OCI-LY1 (cell line): ENCODE measurements at regions not wholly inside any gene's neighbourhood (a gene's known extent, or its start where the extent isn't known, plus 50 kb on each side); places are given as distances from the start of the nearest gene placed in this dataset.

Experiments
- H2AFZ ChIP-seq: fragments of 200-600 bp; sonication (generic), shearing (Covaris generic); 2 replicates; pipeline ENCODE4 v1.6.0; 2014; ENCODE audit warnings: antibody characterized with exemption, mild to moderate bottlenecking, low read length
- H3F3A ChIP-seq: fragments of 200-600 bp; sonication (generic), shearing (Covaris generic); 2 replicates; pipeline ENCODE4 v1.6.0; 2014; ENCODE audit warnings: mild to moderate bottlenecking, antibody characterized with exemption, low read length, moderate library complexity; ENCODE audit not compliant: insufficient read depth
- H3K27ac ChIP-seq: fragments of 200-600 bp; sonication (generic); 2 replicates; pipeline ENCODE4 v1.5.1; 2014; ENCODE audit warnings: low read length, mixed run types, mild to moderate bottlenecking, low read depth; ENCODE audit not compliant: poor library complexity, severe bottlenecking
- H3K27me3 ChIP-seq: fragments of 200-600 bp; sonication (generic); 2 replicates; pipeline ENCODE4 v1.6.0; 2014; ENCODE audit warnings: antibody characterized with exemption, mild to moderate bottlenecking, low read length, moderate library complexity; ENCODE audit not compliant: insufficient read depth
- H3K36me3 ChIP-seq: fragments of 200-600 bp; sonication (generic); 2 replicates; pipeline ENCODE4 v1.6.1; 2014; ENCODE audit warnings: mild to moderate bottlenecking, antibody characterized with exemption, low read length, moderate library complexity, mixed read lengths; ENCODE audit not compliant: insufficient read depth
- H3K4me1 ChIP-seq: fragments of 200-600 bp; sonication (generic); 2 replicates; pipeline ENCODE4 v1.5.1; 2014; ENCODE audit warnings: mild to moderate bottlenecking, low read length, moderate library complexity; ENCODE audit not compliant: insufficient read depth, severe bottlenecking
- H3K4me2 ChIP-seq: fragments of 200-600 bp; sonication (generic), shearing (Covaris generic); 2 replicates; pipeline ENCODE4 v1.6.1; 2014; ENCODE audit warnings: low read length
- H3K4me3 ChIP-seq: fragments of 200-600 bp; sonication (generic); 2 replicates; pipeline ENCODE4 v1.5.1; 2014; ENCODE audit warnings: low read length, low read depth, mild to moderate bottlenecking, mixed read lengths; ENCODE audit not compliant: poor library complexity, severe bottlenecking
- H3K79me2 ChIP-seq: fragments of 200-600 bp; shearing (Covaris generic); 2 replicates; pipeline ENCODE4 v1.6.1; 2016; ENCODE audit warnings: mixed run types, low read length, mixed read lengths; ENCODE audit not compliant: insufficient read depth
- H3K9ac ChIP-seq: fragments of 200-600 bp; sonication (generic), shearing (Covaris generic); 2 replicates; pipeline ENCODE4 v1.6.1; 2014; ENCODE audit warnings: mild to moderate bottlenecking, low read length, mixed read lengths
- H3K9me2 ChIP-seq: fragments of 200-600 bp; sonication (generic), shearing (Covaris generic); 2 replicates; pipeline ENCODE4 v1.6.1; 2014; ENCODE audit warnings: low read depth, mild to moderate bottlenecking, low read length, mixed read lengths
- H3K9me3 ChIP-seq: fragments of 200-600 bp; shearing (Covaris generic); 2 replicates; pipeline ENCODE4 v1.6.1; 2014; ENCODE audit warnings: low read length, mixed read lengths
- H4K20me1 ChIP-seq: fragments of 200-600 bp; sonication (generic), shearing (Covaris generic); 2 replicates; pipeline ENCODE4 v1.6.0; 2016; ENCODE audit warnings: mild to moderate bottlenecking, low read length; ENCODE audit not compliant: insufficient read depth
- EZH2 ChIP-seq: fragments of 200-600 bp; sonication (generic), shearing (Covaris generic); IDR thresholded peaks from 2 replicates; pipeline ENCODE4 v1.8.0; 2017; ENCODE audit warnings: borderline replicate concordance, mixed run types, mild to moderate bottlenecking, antibody characterized with exemption, low read length, moderate library complexity, mixed read lengths
- TF ChIP-seq, protein P1 (sequence below): fragments of 200-600 bp; sonication (generic), shearing (Covaris generic); IDR thresholded peaks from 2 replicates; pipeline ENCODE4 v1.5.1; 2017; ENCODE audit warnings: mild to moderate bottlenecking, antibody characterized with exemption, low read length, moderate library complexity, mixed read lengths

DNA sequence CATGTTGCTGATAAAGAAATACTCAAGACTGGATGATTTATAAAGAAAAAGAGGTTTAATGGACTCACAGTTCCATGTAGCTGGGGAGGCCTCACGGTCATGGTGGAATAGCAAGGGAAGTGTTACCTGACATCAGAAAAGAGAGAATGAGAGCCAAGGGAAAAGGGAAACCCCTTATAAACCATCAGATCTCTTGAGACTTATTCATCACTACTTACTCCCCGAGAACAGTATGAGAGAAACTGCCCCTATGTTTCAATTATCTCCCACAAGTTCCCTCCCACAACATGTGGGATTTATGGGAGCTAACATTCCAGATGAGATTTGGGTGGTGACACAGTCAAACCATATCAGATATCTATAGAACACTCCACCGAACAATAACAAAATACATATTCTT lies 904.6 kb downstream of the PDCD6IP start:
- Histone ChIP-seq H3K9me3 (0 out of 2 replicates have a peak, but pooled peaks cover 3% of the 10 kb centered on the region), H3K79me2 (no peaks in the 10 kb centered on the region), H3K4me3 (no peak overlapping the region), H3F3A (no peaks in the 10 kb centered on the region), H3K9ac (no peak overlapping the region), H3K4me1 (no peaks in the 10 kb centered on the region), H2AFZ (no peak overlapping the region), H4K20me1 (no peaks in the 10 kb centered on the region), H3K36me3 (no peaks in the 10 kb centered on the region), H3K9me2 (no peaks in the 10 kb centered on the region), H3K27ac (no peak overlapping the region), H3K4me2 (no peak overlapping the region), H3K27me3 (no peaks in the 10 kb centered on the region)
- TF ChIP-seq, protein P1, sequence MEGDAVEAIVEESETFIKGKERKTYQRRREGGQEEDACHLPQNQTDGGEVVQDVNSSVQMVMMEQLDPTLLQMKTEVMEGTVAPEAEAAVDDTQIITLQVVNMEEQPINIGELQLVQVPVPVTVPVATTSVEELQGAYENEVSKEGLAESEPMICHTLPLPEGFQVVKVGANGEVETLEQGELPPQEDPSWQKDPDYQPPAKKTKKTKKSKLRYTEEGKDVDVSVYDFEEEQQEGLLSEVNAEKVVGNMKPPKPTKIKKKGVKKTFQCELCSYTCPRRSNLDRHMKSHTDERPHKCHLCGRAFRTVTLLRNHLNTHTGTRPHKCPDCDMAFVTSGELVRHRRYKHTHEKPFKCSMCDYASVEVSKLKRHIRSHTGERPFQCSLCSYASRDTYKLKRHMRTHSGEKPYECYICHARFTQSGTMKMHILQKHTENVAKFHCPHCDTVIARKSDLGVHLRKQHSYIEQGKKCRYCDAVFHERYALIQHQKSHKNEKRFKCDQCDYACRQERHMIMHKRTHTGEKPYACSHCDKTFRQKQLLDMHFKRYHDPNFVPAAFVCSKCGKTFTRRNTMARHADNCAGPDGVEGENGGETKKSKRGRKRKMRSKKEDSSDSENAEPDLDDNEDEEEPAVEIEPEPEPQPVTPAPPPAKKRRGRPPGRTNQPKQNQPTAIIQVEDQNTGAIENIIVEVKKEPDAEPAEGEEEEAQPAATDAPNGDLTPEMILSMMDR: no peak
- no peak for TF ChIP-seq EZH2

DNA sequence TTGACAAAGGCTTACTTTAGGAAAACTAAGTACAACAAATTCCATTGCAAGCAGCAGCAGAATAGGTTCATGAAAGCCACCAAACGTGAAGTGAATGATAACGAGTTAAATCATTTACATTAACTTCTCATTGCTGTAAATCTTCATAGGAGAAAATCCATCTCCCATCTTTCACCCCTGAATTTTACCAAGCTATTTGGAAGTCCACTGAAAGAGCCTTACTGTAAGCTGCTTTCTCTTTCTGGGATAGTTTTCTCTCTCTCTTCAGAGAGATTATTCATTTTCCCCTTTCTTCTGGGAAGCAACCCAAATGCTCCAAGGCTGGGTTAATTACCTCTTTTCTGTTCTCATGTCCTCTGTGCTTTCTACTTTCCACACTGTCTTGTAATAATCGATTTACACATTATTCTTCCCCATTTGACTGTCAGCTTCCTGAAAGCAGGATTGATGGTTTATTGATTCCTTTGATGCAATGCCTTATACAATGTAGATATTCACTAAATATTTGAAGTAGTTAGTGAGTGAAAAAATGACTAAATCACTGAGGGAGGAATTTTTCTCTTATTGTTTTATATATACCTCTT lies 914.3 kb upstream of the ARPP21 start:
- H3K36me3 ChIP-seq: no peaks in the 10 kb centered on the region
- H3K27ac ChIP-seq: no peak overlapping the region
- no peak overlapping the region for H3K9ac ChIP-seq
- no peaks in the 10 kb centered on the region for H3K9me2 ChIP-seq
- TF ChIP-seq, protein P1: no peak
- TF ChIP-seq EZH2: no peak
- H3K9me3 ChIP-seq: no peaks in the 10 kb centered on the region
- no peak overlapping the region for H3K4me3 ChIP-seq
- H2AFZ ChIP-seq: no peak overlapping the region
- H3K27me3 ChIP-seq: no peaks in the 10 kb centered on the region
- H3K79me2 ChIP-seq: no peaks in the 10 kb centered on the region
- no peak overlapping the region for H3K4me2 ChIP-seq
- no peaks in the 10 kb centered on the region for H3F3A ChIP-seq
- no peaks in the 10 kb centered on the region for H3K4me1 ChIP-seq
- H4K20me1 ChIP-seq: no peaks in the 10 kb centered on the region

- H3K27ac ChIP-seq: no peak overlapping the region
- no peaks in the 10 kb centered on the region for H3K27me3 ChIP-seq
- no peak overlapping the region for H2AFZ ChIP-seq
- no peaks in the 10 kb centered on the region for H3K9me2 ChIP-seq
- no peaks in the 10 kb centered on the region for H4K20me1 ChIP-seq
- H3K79me2 ChIP-seq: no peaks in the 10 kb centered on the region
- no peaks in the 10 kb centered on the region for H3K9me3 ChIP-seq
- H3F3A ChIP-seq: no peaks in the 10 kb centered on the region
- H3K9ac ChIP-seq: no peak overlapping the region
- no peak for TF ChIP-seq EZH2
- TF ChIP-seq, protein P1: no peak
- no peak overlapping the region for H3K4me2 ChIP-seq
- no peaks in the 10 kb centered on the region for H3K36me3 ChIP-seq
- no peak overlapping the region for H3K4me3 ChIP-seq
- H3K4me1 ChIP-seq: no peaks in the 10 kb centered on the region
Observed at GRCh38 chr3:34725774-34726173, 913.6 kb upstream of the ARPP21 start.
